PC-3 (cell line): ENCODE measurements at regions not wholly inside any gene's neighbourhood (a gene's known extent, or its start where the extent isn't known, plus 50 kb on each side); places are given as distances from the start of the nearest gene placed in this dataset.

Source experiments
- EZH2 ChIP-seq: fragments of 300-600 bp; sonication (generic); IDR thresholded peaks from one replicate; pipeline ENCODE4 v1.6.1; 2017; ENCODE audit warnings: antibody characterized with exemption, mild to moderate bottlenecking, low read length; ENCODE audit not compliant: unreplicated experiment
- EZH2phosphoT487 ChIP-seq: fragments of 300-600 bp; sonication (generic); IDR thresholded peaks from 2 replicates; pipeline ENCODE4 v1.6.1; 2018; ENCODE audit warnings: mild to moderate bottlenecking, antibody characterized with exemption, low read length, borderline replicate concordance
- TF ChIP-seq, protein P1 (sequence below): fragments of 300-600 bp; sonication (generic); conservative IDR thresholded peaks from 2 replicates; pipeline ENCODE4 v1.5.1; 2017; ENCODE audit warnings: antibody characterized with exemption, low read depth, mild to moderate bottlenecking, low read length

DNA sequence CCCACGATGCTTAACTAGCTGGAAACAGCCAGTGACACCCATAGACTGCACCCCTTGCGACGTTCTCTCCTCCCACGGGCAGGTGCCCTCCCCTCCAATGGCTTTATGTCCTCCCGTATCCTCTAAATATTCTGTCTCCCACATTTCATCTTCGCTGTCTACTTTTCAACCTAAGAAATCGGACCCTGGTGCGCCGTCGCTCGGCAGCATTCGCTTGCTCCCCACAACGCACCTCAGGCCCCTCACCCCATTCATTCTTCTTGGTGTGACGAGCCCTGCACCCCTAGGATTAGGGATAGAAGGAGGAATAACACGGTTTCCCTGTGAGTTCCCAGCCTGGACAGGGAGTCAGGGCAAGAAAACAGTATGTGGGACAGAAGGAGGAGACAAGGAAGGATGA, 74.3 kb upstream of the FOXQ1 start:
- TF ChIP-seq, protein P1, sequence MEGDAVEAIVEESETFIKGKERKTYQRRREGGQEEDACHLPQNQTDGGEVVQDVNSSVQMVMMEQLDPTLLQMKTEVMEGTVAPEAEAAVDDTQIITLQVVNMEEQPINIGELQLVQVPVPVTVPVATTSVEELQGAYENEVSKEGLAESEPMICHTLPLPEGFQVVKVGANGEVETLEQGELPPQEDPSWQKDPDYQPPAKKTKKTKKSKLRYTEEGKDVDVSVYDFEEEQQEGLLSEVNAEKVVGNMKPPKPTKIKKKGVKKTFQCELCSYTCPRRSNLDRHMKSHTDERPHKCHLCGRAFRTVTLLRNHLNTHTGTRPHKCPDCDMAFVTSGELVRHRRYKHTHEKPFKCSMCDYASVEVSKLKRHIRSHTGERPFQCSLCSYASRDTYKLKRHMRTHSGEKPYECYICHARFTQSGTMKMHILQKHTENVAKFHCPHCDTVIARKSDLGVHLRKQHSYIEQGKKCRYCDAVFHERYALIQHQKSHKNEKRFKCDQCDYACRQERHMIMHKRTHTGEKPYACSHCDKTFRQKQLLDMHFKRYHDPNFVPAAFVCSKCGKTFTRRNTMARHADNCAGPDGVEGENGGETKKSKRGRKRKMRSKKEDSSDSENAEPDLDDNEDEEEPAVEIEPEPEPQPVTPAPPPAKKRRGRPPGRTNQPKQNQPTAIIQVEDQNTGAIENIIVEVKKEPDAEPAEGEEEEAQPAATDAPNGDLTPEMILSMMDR = no peak
- TF ChIP-seq EZH2 (no peak), EZH2phosphoT487 (no peak)
